Spleen (tissue), 7 donors: ENCODE measurements at regions not wholly inside any gene's neighbourhood (a gene's known extent, or its start where the extent isn't known, plus 50 kb on each side); places are given as distances from the start of the nearest gene placed in this dataset.

Source experiments
- POLR2A ChIP-seq, 3 donors: fragments of 450-650 bp; IDR thresholded peaks; one replicate each; pipeline ENCODE4 v1.5.1; 2017; ENCODE audit warnings: antibody characterized with exemption in 3 of 3, mild to moderate bottlenecking in 1 of 3
- TF ChIP-seq, protein P1 (sequence below), 11 experiments: fragments of 200-600 bp in 7 of 11; fragments of 450-650 bp in 4 of 11; sonication (generic) in 4 of 11; IDR thresholded peaks in 8 of 11; conservative IDR thresholded peaks in 3 of 11; 1 replicate in 7 of 11; 2 replicates in 4 of 11; pipeline versions ENCODE4 v1.4.0 to v1.8.0; 2016 to 2021; ENCODE audit warnings: antibody characterized with exemption in 11 of 11, inconsistent platforms in 4 of 11, mild to moderate bottlenecking in 1 of 11
- donor health status: DM: no; HTN: no; CAD: no; lungs with moderate emphysema.
- donor health status: DM: no; HTN: no; CAD: no.
- donor health status: DM: no; HTN: no; CAD: no.

DNA sequence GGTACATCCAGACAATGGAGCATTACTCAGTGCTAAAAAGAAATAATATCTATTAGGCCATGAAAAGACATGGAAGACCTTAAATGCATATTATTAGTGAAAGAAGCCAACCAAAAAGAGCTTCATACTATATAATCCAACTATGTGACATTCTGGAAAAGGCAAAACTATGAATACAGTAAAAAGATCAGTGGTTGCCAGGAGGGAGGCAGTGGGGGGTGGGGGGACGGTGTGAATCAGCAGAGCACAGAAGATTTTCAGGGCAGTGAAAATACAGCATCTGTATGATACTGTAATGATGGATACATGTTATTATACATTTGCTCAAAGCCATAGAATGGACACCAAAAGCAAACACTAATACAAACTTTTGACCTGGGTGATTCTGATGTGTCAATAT lies 339.4 kb upstream of the SNX7 start:
- TF ChIP-seq, protein P1, sequence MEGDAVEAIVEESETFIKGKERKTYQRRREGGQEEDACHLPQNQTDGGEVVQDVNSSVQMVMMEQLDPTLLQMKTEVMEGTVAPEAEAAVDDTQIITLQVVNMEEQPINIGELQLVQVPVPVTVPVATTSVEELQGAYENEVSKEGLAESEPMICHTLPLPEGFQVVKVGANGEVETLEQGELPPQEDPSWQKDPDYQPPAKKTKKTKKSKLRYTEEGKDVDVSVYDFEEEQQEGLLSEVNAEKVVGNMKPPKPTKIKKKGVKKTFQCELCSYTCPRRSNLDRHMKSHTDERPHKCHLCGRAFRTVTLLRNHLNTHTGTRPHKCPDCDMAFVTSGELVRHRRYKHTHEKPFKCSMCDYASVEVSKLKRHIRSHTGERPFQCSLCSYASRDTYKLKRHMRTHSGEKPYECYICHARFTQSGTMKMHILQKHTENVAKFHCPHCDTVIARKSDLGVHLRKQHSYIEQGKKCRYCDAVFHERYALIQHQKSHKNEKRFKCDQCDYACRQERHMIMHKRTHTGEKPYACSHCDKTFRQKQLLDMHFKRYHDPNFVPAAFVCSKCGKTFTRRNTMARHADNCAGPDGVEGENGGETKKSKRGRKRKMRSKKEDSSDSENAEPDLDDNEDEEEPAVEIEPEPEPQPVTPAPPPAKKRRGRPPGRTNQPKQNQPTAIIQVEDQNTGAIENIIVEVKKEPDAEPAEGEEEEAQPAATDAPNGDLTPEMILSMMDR (IDR thresholded peaks at IDR 0.05 in 8 of 11, conservative IDR thresholded peaks at IDR 0.05 in 3 of 11) = no peak
- no peak for TF ChIP-seq POLR2A (IDR thresholded peaks at IDR 0.05)
